B cell (primary cell): ENCODE measurements at regions not wholly inside any gene's neighbourhood (a gene's known extent, or its start where the extent isn't known, plus 50 kb on each side); places are given as distances from the start of the nearest gene placed in this dataset.

ENCODE experiments used
- EZH2 ChIP-seq: IDR thresholded peaks from 2 replicates; pipeline ENCODE4 v1.6.1; 2012; ENCODE audit warnings: borderline replicate concordance, low read depth, mild to moderate bottlenecking, moderate library complexity, low read length; ENCODE audit not compliant: insufficient read depth, poor library complexity, severe bottlenecking
- TF ChIP-seq, protein P1 (sequence below): fragments of 200-600 bp; IDR thresholded peaks from one replicate; pipeline ENCODE4 v1.8.0; 2022; ENCODE audit warnings: antibody characterized with exemption, mild to moderate bottlenecking

DNA sequence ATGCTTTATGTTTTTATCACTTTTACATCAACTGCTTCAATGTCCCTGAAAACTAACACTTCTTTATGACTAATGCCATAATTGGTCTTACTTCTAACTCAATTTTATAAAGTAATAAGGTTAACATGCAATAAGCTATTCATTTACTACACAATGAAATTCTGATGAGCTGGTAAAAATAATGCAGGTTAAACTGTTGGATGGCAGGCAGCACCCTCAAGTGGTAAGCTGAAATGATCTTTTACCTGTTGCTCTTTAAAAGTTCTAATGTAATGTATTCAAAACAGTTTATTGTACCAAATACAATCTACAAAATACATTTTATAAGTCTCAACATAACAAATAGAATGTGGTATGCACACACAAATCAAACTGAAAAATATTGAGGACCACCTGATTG is 1280.3 kb downstream of the CDH8 start:
- no peak for TF ChIP-seq EZH2
- TF ChIP-seq, protein P1, sequence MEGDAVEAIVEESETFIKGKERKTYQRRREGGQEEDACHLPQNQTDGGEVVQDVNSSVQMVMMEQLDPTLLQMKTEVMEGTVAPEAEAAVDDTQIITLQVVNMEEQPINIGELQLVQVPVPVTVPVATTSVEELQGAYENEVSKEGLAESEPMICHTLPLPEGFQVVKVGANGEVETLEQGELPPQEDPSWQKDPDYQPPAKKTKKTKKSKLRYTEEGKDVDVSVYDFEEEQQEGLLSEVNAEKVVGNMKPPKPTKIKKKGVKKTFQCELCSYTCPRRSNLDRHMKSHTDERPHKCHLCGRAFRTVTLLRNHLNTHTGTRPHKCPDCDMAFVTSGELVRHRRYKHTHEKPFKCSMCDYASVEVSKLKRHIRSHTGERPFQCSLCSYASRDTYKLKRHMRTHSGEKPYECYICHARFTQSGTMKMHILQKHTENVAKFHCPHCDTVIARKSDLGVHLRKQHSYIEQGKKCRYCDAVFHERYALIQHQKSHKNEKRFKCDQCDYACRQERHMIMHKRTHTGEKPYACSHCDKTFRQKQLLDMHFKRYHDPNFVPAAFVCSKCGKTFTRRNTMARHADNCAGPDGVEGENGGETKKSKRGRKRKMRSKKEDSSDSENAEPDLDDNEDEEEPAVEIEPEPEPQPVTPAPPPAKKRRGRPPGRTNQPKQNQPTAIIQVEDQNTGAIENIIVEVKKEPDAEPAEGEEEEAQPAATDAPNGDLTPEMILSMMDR = no peak
